Upper lobe of left lung (tissue), 4 donors: ENCODE measurements at regions not wholly inside any gene's neighbourhood (a gene's known extent, or its start where the extent isn't known, plus 50 kb on each side); places are given as distances from the start of the nearest gene placed in this dataset.

Experiments
- EP300 ChIP-seq, 4 donors: sonication (generic); formaldehyde crosslinking; IDR thresholded peaks; one replicate each; pipeline ENCODE4 v1.5.1; 2017; ENCODE audit warnings: antibody characterized with exemption in 4 of 4, control low read depth in 2 of 4
- POLR2A ChIP-seq, 4 donors: fragments of 450-650 bp; IDR thresholded peaks; one replicate each; pipeline ENCODE4 v1.5.1; 2016 to 2017; ENCODE audit warnings: antibody characterized with exemption in 4 of 4, mild to moderate bottlenecking in 2 of 4
- POLR2AphosphoS5 ChIP-seq, 2 donors: sonication (generic); formaldehyde crosslinking; IDR thresholded peaks; one replicate each; pipeline ENCODE4 v1.5.1; 2017; ENCODE audit warnings: antibody characterized with exemption in 2 of 2
- TF ChIP-seq, protein P1 (sequence below), 6 experiments: fragments of 450-650 bp in 4 of 6; fragments of 200-600 bp in 2 of 6; sonication (generic) in 2 of 6; IDR thresholded peaks; one replicate each; pipeline ENCODE4 v1.5.1; 2016 to 2019; ENCODE audit warnings: antibody characterized with exemption in 6 of 6

DNA sequence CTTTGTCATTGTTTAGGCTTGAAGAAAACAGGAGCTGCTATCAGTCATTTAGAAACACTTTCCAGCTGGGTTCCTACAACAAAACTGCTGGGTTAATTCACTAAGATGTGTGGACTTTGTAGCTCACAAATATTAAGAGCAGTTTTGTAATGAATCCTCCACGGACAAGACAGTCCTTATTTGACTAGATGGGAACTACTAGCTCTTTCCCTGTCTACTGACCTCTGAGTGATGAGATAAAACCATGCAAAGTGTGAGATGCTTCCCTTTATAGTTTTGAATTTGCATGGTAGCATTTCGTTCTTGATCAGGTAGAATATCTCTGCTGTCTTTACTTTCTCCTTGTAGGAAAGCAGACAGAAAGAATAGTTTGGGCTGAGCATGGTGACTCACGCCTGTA, 72.9 kb upstream of the STXBP6 start:
- TF ChIP-seq, protein P1, sequence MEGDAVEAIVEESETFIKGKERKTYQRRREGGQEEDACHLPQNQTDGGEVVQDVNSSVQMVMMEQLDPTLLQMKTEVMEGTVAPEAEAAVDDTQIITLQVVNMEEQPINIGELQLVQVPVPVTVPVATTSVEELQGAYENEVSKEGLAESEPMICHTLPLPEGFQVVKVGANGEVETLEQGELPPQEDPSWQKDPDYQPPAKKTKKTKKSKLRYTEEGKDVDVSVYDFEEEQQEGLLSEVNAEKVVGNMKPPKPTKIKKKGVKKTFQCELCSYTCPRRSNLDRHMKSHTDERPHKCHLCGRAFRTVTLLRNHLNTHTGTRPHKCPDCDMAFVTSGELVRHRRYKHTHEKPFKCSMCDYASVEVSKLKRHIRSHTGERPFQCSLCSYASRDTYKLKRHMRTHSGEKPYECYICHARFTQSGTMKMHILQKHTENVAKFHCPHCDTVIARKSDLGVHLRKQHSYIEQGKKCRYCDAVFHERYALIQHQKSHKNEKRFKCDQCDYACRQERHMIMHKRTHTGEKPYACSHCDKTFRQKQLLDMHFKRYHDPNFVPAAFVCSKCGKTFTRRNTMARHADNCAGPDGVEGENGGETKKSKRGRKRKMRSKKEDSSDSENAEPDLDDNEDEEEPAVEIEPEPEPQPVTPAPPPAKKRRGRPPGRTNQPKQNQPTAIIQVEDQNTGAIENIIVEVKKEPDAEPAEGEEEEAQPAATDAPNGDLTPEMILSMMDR (IDR thresholded peaks at IDR 0.05): no peak
- TF ChIP-seq POLR2AphosphoS5 (IDR thresholded peaks at IDR 0.05) (no peak), POLR2A (IDR thresholded peaks at IDR 0.05) (no peak), EP300 (IDR thresholded peaks at IDR 0.05) (no peak)
